ENCODE measurements at regions not wholly inside any gene's neighbourhood (a gene's known extent, or its start where the extent isn't known, plus 50 kb on each side); places are given as distances from the start of the nearest gene placed in this dataset.

DNA sequence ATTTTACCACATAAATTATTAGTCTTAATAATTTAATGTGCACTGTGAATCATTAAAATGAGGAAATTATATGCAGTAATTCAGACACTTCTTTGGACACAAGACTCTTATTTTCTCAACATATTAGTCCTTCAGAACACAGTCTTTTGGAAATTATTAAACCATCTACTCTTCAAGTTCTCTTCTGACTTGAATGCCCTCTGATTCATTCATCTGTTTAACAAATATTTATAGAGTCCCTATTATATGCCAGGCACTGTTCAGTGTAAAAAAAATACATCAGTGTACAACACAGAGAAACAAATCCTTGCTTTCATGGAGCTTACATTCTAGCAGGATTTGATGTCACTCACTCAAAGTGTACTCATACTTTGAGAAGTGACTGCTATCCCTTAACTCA is 163.4 kb upstream of the IL12B start:
- Histone ChIP-seq H3K4me3 (ENCODE audit: insufficient read depth, low read depth, low read length) (no peak overlapping the region), H3K27me3 (ENCODE audit: insufficient read depth, low read length) (no peaks in the 10 kb centered on the region), H3K4me2 (ENCODE audit: low read length) (no peak overlapping the region), H3K9ac (ENCODE audit: low read length) (no peak overlapping the region), H3K9me3 (ENCODE audit: insufficient read depth, low read depth, low read length) (no peaks in the 10 kb centered on the region), H3K36me3 (ENCODE audit: insufficient read depth, low read length) (no peaks in the 10 kb centered on the region), H2AFZ (ENCODE audit: low read depth, low read length) (no peak overlapping the region), H3K4me1 (ENCODE audit: insufficient read depth, low read length) (no peaks in the 10 kb centered on the region), H3K79me2 (ENCODE audit: insufficient read depth, low read length) (no peaks in the 10 kb centered on the region), H4K20me1 (ENCODE audit: insufficient read depth, low read length) (no peaks in the 10 kb centered on the region), H3K27ac (ENCODE audit: low read depth, low read length) (no peak overlapping the region)
- Mint-ChIP-seq H3K27ac (ENCODE audit: unreplicated experiment) (no peak overlapping the region), H3K4me1 (ENCODE audit: low read depth, unreplicated experiment) (no peaks in the 10 kb centered on the region), H3K27me3 (ENCODE audit: low read depth, unreplicated experiment) (peaks cover 14% of the 10 kb centered on the region), H3K36me3 (ENCODE audit: low read depth, unreplicated experiment) (no peaks in the 10 kb centered on the region), H3K4me3 (ENCODE audit: unreplicated experiment) (no peak overlapping the region), H3K9me3 (ENCODE audit: unreplicated experiment) (no peaks in the 10 kb centered on the region)
- TF ChIP-seq EZH2 (IDR thresholded peaks at IDR 0.05; ENCODE audit: insufficient read depth, low read length) (no peak), CTCF (IDR thresholded peaks at IDR 0.05; ENCODE audit: insufficient read depth, low read depth, low read length) (no peak)
- FAIRE-seq, result no peak
- no peak for DNase-seq (ENCODE audit: low read depth)

- no peaks in the 10 kb centered on the region for H3K4me1 Mint-ChIP-seq (ENCODE audit: low read depth, unreplicated experiment)
- no peaks in the 10 kb centered on the region for H3K9me3 Mint-ChIP-seq (ENCODE audit: unreplicated experiment)
- no peak for FAIRE-seq
- Histone ChIP-seq H4K20me1 (ENCODE audit: insufficient read depth, low read length) (no peaks in the 10 kb centered on the region), H3K4me2 (ENCODE audit: low read length) (no peak overlapping the region), H3K9ac (ENCODE audit: low read length) (no peak overlapping the region), H3K27ac (ENCODE audit: low read depth, low read length) (no peak overlapping the region), H3K79me2 (ENCODE audit: insufficient read depth, low read length) (no peaks in the 10 kb centered on the region), H3K36me3 (ENCODE audit: insufficient read depth, low read length) (no peaks in the 10 kb centered on the region), H3K4me1 (ENCODE audit: insufficient read depth, low read length) (no peaks in the 10 kb centered on the region), H3K9me3 (ENCODE audit: insufficient read depth, low read depth, low read length) (no peaks in the 10 kb centered on the region), H2AFZ (ENCODE audit: low read depth, low read length) (no peak overlapping the region), H3K4me3 (ENCODE audit: insufficient read depth, low read depth, low read length) (no peak overlapping the region), H3K27me3 (ENCODE audit: insufficient read depth, low read length) (no peaks in the 10 kb centered on the region)
- H3K27me3 Mint-ChIP-seq (ENCODE audit: low read depth, unreplicated experiment), result peaks cover 12% of the 10 kb centered on the region
- TF ChIP-seq CTCF (IDR thresholded peaks at IDR 0.05; ENCODE audit: insufficient read depth, low read depth, low read length) (no peak), EZH2 (IDR thresholded peaks at IDR 0.05; ENCODE audit: insufficient read depth, low read length) (no peak)
- H3K36me3 Mint-ChIP-seq (ENCODE audit: low read depth, unreplicated experiment), result no peaks in the 10 kb centered on the region
- no peak for DNase-seq (ENCODE audit: low read depth)
- H3K27ac Mint-ChIP-seq (ENCODE audit: unreplicated experiment), result no peak overlapping the region
- no peak overlapping the region for H3K4me3 Mint-ChIP-seq (ENCODE audit: unreplicated experiment)
These were observed 166.5 kb upstream of the IL12B start for GRCh38 chr5:159496773-159497172.

DNA sequence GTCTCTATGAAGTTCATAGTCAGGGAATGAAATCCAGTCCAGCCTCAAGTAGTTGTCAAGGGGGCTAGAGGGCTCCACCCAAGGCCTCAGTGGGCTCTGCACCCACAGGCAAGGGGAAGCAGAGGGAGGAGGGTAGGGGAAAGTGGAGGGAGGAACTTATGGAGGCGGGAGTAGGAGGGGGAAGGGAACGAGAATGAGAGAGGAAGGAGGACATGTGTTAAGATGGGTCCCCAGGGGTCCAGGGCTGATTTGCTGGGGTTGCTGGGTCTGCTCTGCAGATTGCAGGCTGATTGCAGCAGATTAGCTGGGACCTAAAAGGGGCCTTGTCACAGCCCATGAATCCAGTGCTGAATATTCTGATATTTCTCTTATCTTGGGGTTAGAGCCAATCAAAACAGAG is 166.9 kb upstream of the IL12B start:
- Mint-ChIP-seq H3K27ac (ENCODE audit: unreplicated experiment) (no peak overlapping the region), H3K4me1 (ENCODE audit: low read depth, unreplicated experiment) (no peaks in the 10 kb centered on the region), H3K9me3 (ENCODE audit: unreplicated experiment) (no peaks in the 10 kb centered on the region), H3K27me3 (ENCODE audit: low read depth, unreplicated experiment) (peaks cover 12% of the 10 kb centered on the region), H3K4me3 (ENCODE audit: unreplicated experiment) (no peak overlapping the region), H3K36me3 (ENCODE audit: low read depth, unreplicated experiment) (no peaks in the 10 kb centered on the region)
- Histone ChIP-seq H3K36me3 (ENCODE audit: insufficient read depth, low read length) (no peaks in the 10 kb centered on the region), H2AFZ (ENCODE audit: low read depth, low read length) (no peak overlapping the region), H3K4me3 (ENCODE audit: insufficient read depth, low read depth, low read length) (no peak overlapping the region), H3K27ac (ENCODE audit: low read depth, low read length) (no peak overlapping the region), H3K9ac (ENCODE audit: low read length) (no peak overlapping the region), H3K27me3 (ENCODE audit: insufficient read depth, low read length) (no peaks in the 10 kb centered on the region), H3K79me2 (ENCODE audit: insufficient read depth, low read length) (no peaks in the 10 kb centered on the region), H4K20me1 (ENCODE audit: insufficient read depth, low read length) (no peaks in the 10 kb centered on the region), H3K4me2 (ENCODE audit: low read length) (no peak overlapping the region), H3K9me3 (ENCODE audit: insufficient read depth, low read depth, low read length) (no peaks in the 10 kb centered on the region), H3K4me1 (ENCODE audit: insufficient read depth, low read length) (no peaks in the 10 kb centered on the region)
- FAIRE-seq (no peak), DNase-seq (ENCODE audit: low read depth) (no peak)
- TF ChIP-seq EZH2 (IDR thresholded peaks at IDR 0.05; ENCODE audit: insufficient read depth, low read length) (no peak), CTCF (IDR thresholded peaks at IDR 0.05; ENCODE audit: insufficient read depth, low read depth, low read length) (no peak)
